ENCODE measurements at regions not wholly inside any gene's neighbourhood (a gene's known extent, or its start where the extent isn't known, plus 50 kb on each side); places are given as distances from the start of the nearest gene placed in this dataset.

- DNase-seq = no peak
Measured at GRCh38 chr4:54359919-54360650, 131.0 kb downstream of the PDGFRA start.

GRCh38 chr4:54363037-54363436, 133.9 kb downstream of the PDGFRA start:
- DNase-seq = no peak

- DNase-seq = no peak
Measured at GRCh38 chr4:54365691-54366090, 136.6 kb downstream of the PDGFRA start.

GRCh38 chr4:54367059-54367458, 138.0 kb downstream of the PDGFRA start:
- no peak for DNase-seq

GRCh38 chr4:54368281-54369265, 139.5 kb downstream of the PDGFRA start:
- no peak for DNase-seq

- DNase-seq = no peak
Measured at GRCh38 chr4:54371173-54371572, 142.1 kb downstream of the PDGFRA start.

DNA sequence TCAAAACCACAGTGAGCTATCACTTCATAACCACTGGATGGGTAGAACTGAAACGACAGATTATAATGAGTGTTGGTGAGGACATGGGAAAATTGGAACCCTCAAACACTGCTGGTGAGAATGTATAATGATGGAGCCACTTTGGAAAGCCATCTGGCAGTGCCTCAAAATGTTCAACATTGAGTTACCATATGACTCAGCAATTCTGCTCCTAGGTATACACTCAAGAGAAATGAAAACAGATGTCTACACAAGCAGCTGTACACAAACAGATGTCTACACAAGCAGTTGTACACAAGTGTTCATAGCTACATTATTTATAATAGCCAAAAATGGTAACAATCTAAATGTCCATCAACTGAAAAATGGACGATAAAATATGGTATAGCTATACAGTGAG, 143.9 kb downstream of the PDGFRA start:
- DNase-seq = no peak

GRCh38 chr4:54373718-54374210, 144.7 kb downstream of the PDGFRA start:
- no peak for DNase-seq

GRCh38 chr4:54378461-54378860, 149.4 kb downstream of the PDGFRA start:
- DNase-seq = no peak

- no peak for DNase-seq
Measured at GRCh38 chr4:54384152-54384551, 155.1 kb downstream of the PDGFRA start.

- DNase-seq = no peak
Measured at GRCh38 chr4:54384563-54384962, 155.5 kb downstream of the PDGFRA start.

DNA sequence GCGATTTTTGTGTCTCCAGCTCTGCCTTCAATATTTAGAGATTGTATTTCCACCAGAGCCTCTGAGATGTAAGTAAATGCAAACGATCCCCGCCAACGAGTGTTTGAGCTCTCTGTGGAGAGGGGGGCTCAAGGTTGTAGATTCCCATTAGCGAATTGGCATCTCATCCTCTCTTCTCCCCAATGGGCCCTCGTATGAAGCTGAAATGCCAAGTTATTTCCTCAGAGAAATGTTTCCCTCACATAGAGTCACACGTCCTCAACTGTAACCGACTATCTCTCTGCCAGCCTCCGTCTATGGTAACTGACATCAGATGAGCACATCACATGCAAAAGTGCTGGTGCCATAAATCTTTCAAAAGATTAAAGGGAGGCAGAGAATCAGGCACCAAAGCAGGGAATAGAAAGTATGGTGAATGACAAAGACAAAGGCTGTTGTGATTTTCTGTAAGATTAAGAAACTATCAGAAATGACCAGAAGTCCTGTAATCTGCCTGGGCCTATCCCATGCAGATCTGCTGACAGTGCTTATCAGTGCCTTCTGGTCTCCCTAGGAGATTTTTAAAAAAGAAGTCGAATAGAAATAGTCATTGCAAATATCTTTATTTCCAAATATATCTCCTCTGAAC, 157.1 kb downstream of the PDGFRA start:
- DNase-seq = no peak

- DNase-seq = no peak
Measured at GRCh38 chr4:54386693-54387092, 157.6 kb downstream of the PDGFRA start.

DNA sequence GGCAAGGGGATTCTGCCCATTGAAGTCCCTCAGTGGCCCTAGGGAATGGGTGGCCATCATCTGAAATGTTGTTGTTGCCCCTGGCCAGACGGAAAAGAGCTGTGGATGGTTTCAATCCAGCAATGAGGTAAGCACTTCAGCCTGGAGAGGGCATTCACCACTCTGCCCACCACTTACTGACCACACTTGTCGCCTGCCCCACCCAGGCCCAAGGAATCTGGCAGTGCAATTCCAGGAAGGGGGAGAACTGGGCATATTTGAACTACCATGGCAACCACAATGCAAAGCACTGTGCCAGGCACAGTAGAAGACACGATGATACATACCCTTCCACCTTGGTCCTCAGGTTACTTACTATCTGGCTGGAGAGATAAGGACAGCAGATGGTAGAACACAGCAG, 161.6 kb downstream of the PDGFRA start:
- no peak for DNase-seq

DNA sequence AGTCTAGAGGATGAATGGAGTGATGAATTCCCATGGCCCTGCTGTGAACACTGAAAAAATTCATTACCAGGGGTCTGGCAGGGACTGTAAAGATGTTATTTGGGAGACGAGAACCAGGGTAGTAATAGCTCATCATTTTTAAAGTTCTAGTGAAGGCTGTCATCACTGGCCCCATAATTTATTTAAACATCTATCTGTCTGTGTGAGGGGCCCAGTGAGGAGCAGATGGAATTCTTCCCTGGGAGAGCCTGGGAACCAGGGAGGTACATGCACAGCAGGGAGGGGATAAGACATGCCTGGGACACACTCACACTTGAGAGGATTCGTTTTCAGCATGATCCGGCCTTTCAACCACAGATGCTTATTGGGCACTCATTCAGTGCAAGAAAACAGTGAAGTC, 162.0 kb downstream of the PDGFRA start:
- DNase-seq = no peak

GRCh38 chr4:54392479-54392878, 163.4 kb downstream of the PDGFRA start:
- DNase-seq = no peak

- DNase-seq = no peak
Measured at GRCh38 chr4:54393243-54393642, 164.2 kb downstream of the PDGFRA start.

- no peak for DNase-seq
Measured at GRCh38 chr4:54395013-54395527, 166.0 kb downstream of the PDGFRA start.

DNA sequence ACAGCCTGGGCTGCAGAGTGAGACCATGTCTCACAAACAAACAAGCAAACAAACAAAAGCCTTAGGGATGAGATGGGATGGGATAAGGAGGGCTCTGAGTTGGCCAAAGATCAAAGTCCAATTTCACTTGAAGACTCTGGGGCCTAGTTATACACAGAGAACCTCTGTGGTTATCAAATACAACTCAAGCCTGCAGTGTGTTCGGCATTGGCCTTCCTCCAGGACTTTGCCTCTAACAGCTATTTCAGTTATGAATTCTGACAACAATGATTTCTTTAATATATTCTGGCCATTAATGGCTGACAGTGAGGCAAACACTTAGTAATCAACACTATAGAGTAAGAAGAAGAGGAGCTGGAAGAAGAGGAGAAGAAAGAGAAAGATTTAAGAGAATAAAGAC, 171.1 kb downstream of the PDGFRA start:
- no peak for DNase-seq

- DNase-seq = no peak
Measured at GRCh38 chr4:54400802-54401201, 171.7 kb downstream of the PDGFRA start.

DNA sequence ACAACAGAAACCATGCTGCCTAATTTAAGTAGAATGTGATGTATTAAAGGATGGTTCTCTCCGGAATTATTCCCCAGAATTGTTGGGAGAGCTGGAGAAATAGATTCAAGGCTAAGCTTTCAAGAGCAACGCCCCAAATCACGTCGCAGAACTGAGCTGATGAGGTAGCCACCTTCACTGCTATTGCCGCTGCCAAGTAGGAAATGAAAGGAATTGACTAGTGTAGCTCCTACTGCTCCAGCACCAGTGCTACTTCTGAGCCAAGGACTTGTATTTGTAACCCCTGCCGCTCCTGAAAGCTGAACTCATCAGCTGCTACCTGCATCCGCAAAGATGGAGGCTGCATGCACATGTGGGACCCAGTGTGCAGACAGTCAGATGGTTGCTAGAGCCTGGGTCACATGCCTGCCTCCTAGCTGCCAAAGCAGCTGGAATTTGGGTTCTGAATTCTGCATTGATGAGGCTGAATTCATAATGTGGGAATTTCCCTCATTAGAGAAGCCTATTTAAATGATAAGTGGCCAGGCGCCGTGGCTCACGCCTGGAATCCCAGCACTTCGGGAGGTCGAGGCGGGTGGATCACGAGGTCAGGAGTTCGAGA, 173.9 kb downstream of the PDGFRA start:
- DNase-seq = no peak

DNA sequence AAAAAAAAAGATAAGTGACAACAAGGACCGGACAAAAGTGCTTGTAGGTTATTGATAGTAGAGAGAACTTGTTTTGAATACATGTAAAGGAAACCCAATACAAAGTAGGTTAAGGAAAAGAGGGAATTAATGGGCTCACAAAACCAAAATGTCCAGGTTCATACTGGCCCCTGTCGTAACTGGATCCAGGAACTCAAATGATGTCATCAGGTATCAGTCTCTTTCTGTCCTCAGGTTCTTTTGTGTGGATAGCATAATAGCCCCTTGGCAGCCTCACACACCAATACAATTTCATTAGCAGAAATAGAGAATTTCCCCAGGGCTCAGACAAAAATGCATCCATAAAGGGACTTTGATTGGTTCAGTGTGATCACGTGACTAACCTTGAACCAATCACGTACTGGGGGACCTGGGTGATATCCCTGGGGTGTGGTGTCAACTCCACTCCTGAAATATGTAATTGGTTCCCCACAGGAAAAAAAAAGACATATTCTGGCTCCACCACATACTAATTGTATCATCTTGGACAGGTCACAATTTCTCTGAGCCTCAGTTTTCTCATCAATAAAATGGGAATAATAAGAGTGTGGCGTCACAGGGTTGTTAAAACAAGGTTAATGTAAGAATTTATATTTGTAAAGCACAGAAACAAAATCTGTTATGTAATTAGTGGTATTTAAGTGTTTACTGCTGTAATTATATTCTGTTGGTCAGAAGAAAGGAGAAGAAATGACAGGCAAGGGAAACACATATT, 174.8 kb downstream of the PDGFRA start:
- DNase-seq = no peak

Measured in CD4-positive, alpha-beta T cell treated with Interferon gamma for 1 hour (primary cell).